Esophagus squamous epithelium (tissue), 5 donors: ENCODE measurements at regions not wholly inside any gene's neighbourhood (a gene's known extent, or its start where the extent isn't known, plus 50 kb on each side); places are given as distances from the start of the nearest gene placed in this dataset.
"Not testable (repeated sequence)": the region's sequence is repeated elsewhere in the genome, so short reads cannot be mapped to it uniquely, and the experiment has no call there.

Experiments
- DNase-seq: peaks from one replicate; lab custom pipeline; 2025; lab: John Stamatoyannopoulos, UW
- H3K27ac ChIP-seq, 4 donors: fragments of 200-600 bp; sonication (generic); one replicate each; pipeline ENCODE4 v1.5.1; 2016 to 2019; ENCODE audit warnings: mild to moderate bottlenecking in 1 of 4
- H3K27me3 ChIP-seq, 4 donors: fragments of 200-600 bp; sonication (generic); 1 replicate in 3 of 4; 2 replicates in 1 of 4; pipeline versions ENCODE4 v1.5.1 to v1.6.0; 2017 to 2021; ENCODE audit warnings: antibody characterized with exemption in 1 of 4
- H3K36me3 ChIP-seq, 3 donors: fragments of 200-600 bp; sonication (generic); one replicate each; pipeline ENCODE4 v1.5.1; 2016 to 2019
- H3K4me1 ChIP-seq, 3 donors: fragments of 200-600 bp; sonication (generic); one replicate each; pipeline ENCODE4 v1.5.1; 2017 to 2019
- H3K4me3 ChIP-seq, 4 donors: fragments of 200-600 bp; sonication (generic); 1 replicate in 3 of 4; 2 replicates in 1 of 4; pipeline ENCODE4 v1.5.1; 2016 to 2019; ENCODE audit warnings: mild to moderate bottlenecking in 2 of 4, moderate library complexity in 1 of 4
- H3K9me3 ChIP-seq, 3 donors: fragments of 200-600 bp; sonication (generic); one replicate each; pipeline ENCODE4 v1.5.1; 2016 to 2019
- POLR2A ChIP-seq, 4 donors: fragments of 450-650 bp; IDR thresholded peaks; one replicate each; pipeline ENCODE4 v1.6.1; 2017; ENCODE audit warnings: antibody characterized with exemption in 4 of 4, mild to moderate bottlenecking in 4 of 4, moderate library complexity in 3 of 4
- WGBS, 2 donors: methylation state at CpG; one replicate each; pipeline ENCODE4 v1.1.5; 2018; 5-methylcytosine and 5-hydroxymethylcytosine counted together
- intact Hi-C: fragments of 100-400 bp; cut with DNase I; formaldehyde crosslinking; loops from one replicate; pipeline ENCODE4 v1.15.0; 2022
- TF ChIP-seq, protein P1 (sequence below), 6 experiments: fragments of 450-650 bp in 4 of 6; fragments of 200-600 bp in 2 of 6; sonication (generic) in 2 of 6; IDR thresholded peaks; one replicate each; pipeline ENCODE4 v1.5.1; 2016 to 2019; ENCODE audit warnings: antibody characterized with exemption in 6 of 6, mild to moderate bottlenecking in 4 of 6, moderate library complexity in 4 of 6
- donor health status: DM: yes; HTN: yes; CAD: no.

DNA sequence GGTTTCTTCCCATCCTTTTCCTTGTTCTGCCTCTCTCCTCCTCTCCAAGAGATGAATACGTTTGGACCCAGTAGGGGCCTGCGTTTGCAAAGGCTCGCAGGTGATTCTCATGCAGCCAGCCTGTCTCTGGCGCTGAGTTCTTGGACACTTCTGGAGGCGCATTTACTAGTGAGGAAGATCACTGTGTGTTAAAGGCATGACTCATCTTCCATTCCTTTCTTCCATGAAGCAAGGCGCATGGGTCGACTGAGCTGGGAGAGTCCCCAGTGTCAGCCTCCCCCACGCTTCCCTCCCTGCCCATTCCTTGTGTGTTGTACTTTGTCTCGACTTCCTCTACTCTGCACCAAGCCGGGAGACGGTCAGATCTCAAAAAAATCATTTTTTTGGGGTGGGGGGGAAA, 159.9 kb upstream of the EEF2KMT start:
- Histone ChIP-seq H3K4me1 (no peaks in the 10 kb centered on the region), H3K27me3 (no peaks in the 10 kb centered on the region), H3K36me3 (no peaks in the 10 kb centered on the region), H3K4me3 (no peak overlapping the region), H3K9me3 (no peaks in the 10 kb centered on the region), H3K27ac (no peak overlapping the region)
- no peak for DNase-seq
- TF ChIP-seq, protein P1, sequence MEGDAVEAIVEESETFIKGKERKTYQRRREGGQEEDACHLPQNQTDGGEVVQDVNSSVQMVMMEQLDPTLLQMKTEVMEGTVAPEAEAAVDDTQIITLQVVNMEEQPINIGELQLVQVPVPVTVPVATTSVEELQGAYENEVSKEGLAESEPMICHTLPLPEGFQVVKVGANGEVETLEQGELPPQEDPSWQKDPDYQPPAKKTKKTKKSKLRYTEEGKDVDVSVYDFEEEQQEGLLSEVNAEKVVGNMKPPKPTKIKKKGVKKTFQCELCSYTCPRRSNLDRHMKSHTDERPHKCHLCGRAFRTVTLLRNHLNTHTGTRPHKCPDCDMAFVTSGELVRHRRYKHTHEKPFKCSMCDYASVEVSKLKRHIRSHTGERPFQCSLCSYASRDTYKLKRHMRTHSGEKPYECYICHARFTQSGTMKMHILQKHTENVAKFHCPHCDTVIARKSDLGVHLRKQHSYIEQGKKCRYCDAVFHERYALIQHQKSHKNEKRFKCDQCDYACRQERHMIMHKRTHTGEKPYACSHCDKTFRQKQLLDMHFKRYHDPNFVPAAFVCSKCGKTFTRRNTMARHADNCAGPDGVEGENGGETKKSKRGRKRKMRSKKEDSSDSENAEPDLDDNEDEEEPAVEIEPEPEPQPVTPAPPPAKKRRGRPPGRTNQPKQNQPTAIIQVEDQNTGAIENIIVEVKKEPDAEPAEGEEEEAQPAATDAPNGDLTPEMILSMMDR (IDR thresholded peaks at IDR 0.05), result no peak
- no peak for TF ChIP-seq POLR2A (IDR thresholded peaks at IDR 0.05)
- 56 to 60% methylated on average over 11 of the region's 11 CpGs for WGBS, 2 donors
- intact Hi-C loops, result no loop called here

- Histone ChIP-seq H3K4me3 (no peak overlapping the region), H3K27me3 (peaks cover 0 to 8% (median 0%) of the 10 kb centered on the region in 4 donors), H3K36me3 (no peaks in the 10 kb centered on the region), H3K4me1 (no peaks in the 10 kb centered on the region), H3K9me3 (no peaks in the 10 kb centered on the region), H3K27ac (no peak overlapping the region)
- no peak for DNase-seq
- no peak for TF ChIP-seq POLR2A (IDR thresholded peaks at IDR 0.05)
- TF ChIP-seq, protein P1 (IDR thresholded peaks at IDR 0.05), result no peak
- 49 to 55% methylated on average over 6 to 7 of the region's 7 CpGs for WGBS, 2 donors
- intact Hi-C loops, result no loop called here
These were observed 155.2 kb upstream of the EEF2KMT start for GRCh38 chr16:5252791-5253190.

- H3K27me3 ChIP-seq, result peaks cover 0 to 25% (median 0%) of the 10 kb centered on the region in 4 donors
- DNase-seq, intact Hi-C loops, H3K9me3 ChIP-seq, H3K27ac ChIP-seq, H3K4me3 ChIP-seq, H3K36me3 ChIP-seq, H3K4me1 ChIP-seq: not testable (repeated sequence)
- 66 to 77% methylated on average over 2 to 3 of the region's 4 CpGs for WGBS, 2 donors
These were observed 149.8 kb upstream of the EEF2KMT start for GRCh38 chr16:5247403-5247802.

GRCh38 chr16:5240278-5240626, 142.7 kb upstream of the EEF2KMT start:
- H3K4me3 ChIP-seq, result peak overlapping the region in 2 of 4 donors; percentile 29 to 55
- H3K27me3 ChIP-seq, result peaks cover 0 to 44% (median 0%) of the 10 kb centered on the region in 4 donors
- no CpG with 5 or more reads among the region's 18 CpGs for WGBS, 2 donors
- not testable (repeated sequence) for H3K9me3 ChIP-seq, H3K36me3 ChIP-seq, H3K27ac ChIP-seq, DNase-seq, H3K4me1 ChIP-seq
- intact Hi-C loops, result loop anchor here (5.0 kb wide), 2 partner anchors 247 to 367 kb away; no protein-coding TSS in a partner anchor

DNA sequence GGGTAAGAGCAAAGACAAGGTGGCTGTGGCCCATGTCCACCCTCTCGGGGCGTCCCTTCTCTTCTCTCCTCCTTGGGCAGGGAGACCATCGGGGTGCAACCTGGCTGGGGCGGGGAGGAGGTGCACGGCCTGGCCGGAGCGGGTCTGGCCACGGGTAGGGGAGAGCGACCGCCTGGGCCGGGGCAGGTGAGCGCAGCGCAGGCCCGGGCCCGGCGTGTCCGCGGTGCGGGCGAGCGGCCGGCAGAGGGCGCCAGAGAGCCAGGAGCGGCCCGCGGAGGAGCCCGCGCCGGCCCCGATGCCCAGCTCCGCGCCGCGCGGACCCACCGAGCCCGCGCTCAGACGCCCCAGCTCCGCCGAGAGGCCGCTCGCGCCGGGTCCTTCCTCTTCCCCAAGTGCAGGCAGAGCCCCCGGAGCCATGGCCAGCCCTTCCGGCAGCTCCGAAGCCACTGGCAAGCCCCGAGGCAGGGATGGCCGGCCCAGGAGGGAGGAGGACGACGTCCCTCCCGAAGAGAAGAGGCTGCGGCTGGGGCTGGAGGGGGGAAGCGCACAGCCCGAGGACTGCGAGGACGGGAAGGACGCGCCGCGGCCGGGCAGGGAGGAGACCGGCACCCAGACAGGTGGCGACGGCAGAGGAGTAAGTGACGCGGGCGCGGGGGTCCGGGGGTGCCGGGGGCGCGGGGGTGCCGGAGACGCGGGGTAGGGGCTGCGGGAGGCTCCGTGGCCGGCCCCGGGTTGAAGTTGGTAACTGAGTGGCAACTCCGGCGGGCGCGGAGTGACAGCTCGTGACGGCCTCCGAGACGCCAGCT, 142.1 kb upstream of the EEF2KMT start:
- 0% methylated on average over 2 to 19 of the region's 89 CpGs for WGBS, 2 donors
- intact Hi-C loops, result loop anchor here (5.0 kb wide), 2 partner anchors 248 to 368 kb away; no protein-coding TSS in a partner anchor
- not testable (repeated sequence) for H3K4me1 ChIP-seq, H3K9me3 ChIP-seq, H3K36me3 ChIP-seq, DNase-seq, H3K27ac ChIP-seq
- TF ChIP-seq, protein P1 (IDR thresholded peaks at IDR 0.05), result peak in 5 of 6 experiments; percentile 25 to 56 (median 40)
- Histone ChIP-seq H3K4me3 (peak overlapping the region in 2 of 4 donors; percentile 29 to 55), H3K27me3 (peaks cover 0 to 44% (median 0%) of the 10 kb centered on the region in 4 donors)

DNA sequence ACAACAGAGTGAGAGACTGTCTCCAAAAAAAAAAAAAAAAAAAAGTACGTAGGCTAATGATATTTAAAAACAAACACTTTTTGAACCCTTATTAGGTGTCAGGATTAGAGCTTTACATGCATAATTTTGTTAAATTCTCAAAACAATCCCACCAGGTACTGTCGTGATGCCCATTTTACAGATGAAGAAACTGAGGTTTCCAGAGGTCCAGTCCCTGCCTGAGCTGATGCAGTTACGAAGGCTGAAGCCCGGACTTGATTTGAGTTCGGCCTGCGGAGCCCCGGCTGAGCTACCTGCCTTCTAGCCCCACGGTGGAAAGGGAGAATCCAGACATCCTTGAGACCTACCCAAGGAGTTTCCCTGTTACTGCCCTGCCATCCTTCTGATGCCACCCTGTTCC, 137.5 kb upstream of the EEF2KMT start:
- Histone ChIP-seq H3K4me3 (no peak overlapping the region), H3K36me3 (no peaks in the 10 kb centered on the region), H3K27me3 (peaks cover 0 to 25% (median 0%) of the 10 kb centered on the region in 4 donors), H3K9me3 (peaks cover 0 to 10% (median 0%) of the 10 kb centered on the region in 3 donors), H3K27ac (no peak overlapping the region), H3K4me1 (peaks cover 0 to 5% (median 3%) of the 10 kb centered on the region in 3 donors)
- intact Hi-C loops, result no loop called here
- no peak for TF ChIP-seq POLR2A (IDR thresholded peaks at IDR 0.05)
- TF ChIP-seq, protein P1 (IDR thresholded peaks at IDR 0.05), result no peak
- whole genome bisulfite sequencing, 2 donors, result 69 to 76% methylated on average over 3 to 8 of the region's 8 CpGs
- no peak for DNase-seq
